GM06990 (cell line): ENCODE measurements at regions not wholly inside any gene's neighbourhood (a gene's known extent, or its start where the extent isn't known, plus 50 kb on each side); places are given as distances from the start of the nearest gene placed in this dataset.

Experiments used
- DNase-seq: peaks from one replicate; pipeline ENCODE4 v3.0.0-alpha.2; 2011; ENCODE audit not compliant: insufficient read length; ENCODE audit errors: extremely low read depth
- H3K27me3 ChIP-seq: replicated peaks from 2 replicates; pipeline ENCODE4 v1.6.0; 2011; ENCODE audit warnings: low read length; ENCODE audit not compliant: control insufficient read depth, insufficient read depth
- H3K36me3 ChIP-seq: 2 replicates; pipeline ENCODE4 v1.5.1; 2011; ENCODE audit warnings: low read length; ENCODE audit not compliant: control insufficient read depth, insufficient read depth
- H3K4me3 ChIP-seq: replicated peaks from 2 replicates; pipeline ENCODE4 v1.5.1; 2011; ENCODE audit warnings: low read depth, mild to moderate bottlenecking, control low read depth, low read length
- TF ChIP-seq, protein P1 (sequence below): IDR thresholded peaks from 2 replicates; pipeline ENCODE4 v1.5.1; 2011; ENCODE audit warnings: low read length, control low read depth, mild to moderate bottlenecking, inconsistent platforms; ENCODE audit not compliant: insufficient read depth, poor library complexity, severe bottlenecking

DNA sequence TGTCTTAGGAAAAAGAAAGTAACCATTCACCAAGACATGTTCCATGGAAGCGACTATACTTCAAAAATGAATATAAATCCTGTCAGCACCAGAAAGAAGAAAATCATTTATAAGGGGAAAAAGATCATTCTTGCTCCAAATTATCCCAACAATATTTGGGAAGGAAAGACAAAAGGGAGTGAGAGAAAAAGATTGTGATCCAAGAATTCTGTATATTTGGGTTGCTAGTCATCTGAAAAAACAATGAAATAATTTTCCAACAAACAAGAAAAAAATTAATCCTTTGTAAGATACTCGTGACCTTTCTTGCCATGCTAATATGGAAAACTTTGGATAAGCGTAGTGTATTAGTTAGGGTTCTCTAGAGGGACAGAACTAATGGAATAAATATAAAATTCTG lies 163.2 kb upstream of the ZNF32 start:
- Histone ChIP-seq H3K36me3 (no peaks in the 10 kb centered on the region), H3K4me3 (no peak overlapping the region), H3K27me3 (no peaks in the 10 kb centered on the region)
- no peak for DNase-seq
- TF ChIP-seq, protein P1, sequence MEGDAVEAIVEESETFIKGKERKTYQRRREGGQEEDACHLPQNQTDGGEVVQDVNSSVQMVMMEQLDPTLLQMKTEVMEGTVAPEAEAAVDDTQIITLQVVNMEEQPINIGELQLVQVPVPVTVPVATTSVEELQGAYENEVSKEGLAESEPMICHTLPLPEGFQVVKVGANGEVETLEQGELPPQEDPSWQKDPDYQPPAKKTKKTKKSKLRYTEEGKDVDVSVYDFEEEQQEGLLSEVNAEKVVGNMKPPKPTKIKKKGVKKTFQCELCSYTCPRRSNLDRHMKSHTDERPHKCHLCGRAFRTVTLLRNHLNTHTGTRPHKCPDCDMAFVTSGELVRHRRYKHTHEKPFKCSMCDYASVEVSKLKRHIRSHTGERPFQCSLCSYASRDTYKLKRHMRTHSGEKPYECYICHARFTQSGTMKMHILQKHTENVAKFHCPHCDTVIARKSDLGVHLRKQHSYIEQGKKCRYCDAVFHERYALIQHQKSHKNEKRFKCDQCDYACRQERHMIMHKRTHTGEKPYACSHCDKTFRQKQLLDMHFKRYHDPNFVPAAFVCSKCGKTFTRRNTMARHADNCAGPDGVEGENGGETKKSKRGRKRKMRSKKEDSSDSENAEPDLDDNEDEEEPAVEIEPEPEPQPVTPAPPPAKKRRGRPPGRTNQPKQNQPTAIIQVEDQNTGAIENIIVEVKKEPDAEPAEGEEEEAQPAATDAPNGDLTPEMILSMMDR, result no peak

DNA sequence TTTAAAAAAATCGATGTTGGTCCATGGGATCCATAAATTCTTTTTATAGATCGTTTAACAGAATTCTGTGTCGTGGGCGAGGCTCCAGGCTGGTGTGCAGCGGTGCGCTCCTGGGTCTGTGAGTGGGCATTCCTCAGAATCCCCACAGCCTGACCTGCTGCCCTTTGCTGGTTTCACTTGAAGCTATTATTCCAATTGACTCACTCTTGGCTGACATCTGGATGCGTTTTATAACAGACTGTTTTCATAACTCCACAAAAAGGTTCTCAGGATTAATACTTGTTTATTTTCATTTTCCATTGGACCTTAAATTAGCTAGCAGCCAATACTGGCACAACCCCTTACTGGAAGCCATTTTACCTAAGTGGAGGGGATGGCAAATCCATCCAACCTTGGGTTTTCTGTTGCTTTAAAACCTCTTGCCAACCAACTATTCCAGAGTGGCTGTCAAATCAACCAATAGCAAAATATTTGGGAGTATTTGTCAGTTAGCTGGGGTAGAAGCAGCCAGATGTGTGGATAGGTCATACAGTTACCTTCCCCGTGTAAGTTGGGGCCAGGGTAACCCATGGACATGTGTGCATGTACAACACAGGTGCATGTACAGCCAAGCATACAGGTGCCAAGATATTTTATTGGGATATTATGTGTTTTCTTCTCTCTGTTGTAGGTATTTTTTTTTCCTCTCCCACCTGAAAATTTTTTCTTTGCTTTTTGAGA lies 160.7 kb upstream of the ZNF32 start:
- Histone ChIP-seq H3K36me3 (no peaks in the 10 kb centered on the region), H3K4me3 (no peak overlapping the region), H3K27me3 (no peaks in the 10 kb centered on the region)
- TF ChIP-seq, protein P1, result no peak
- no peak for DNase-seq

DNA sequence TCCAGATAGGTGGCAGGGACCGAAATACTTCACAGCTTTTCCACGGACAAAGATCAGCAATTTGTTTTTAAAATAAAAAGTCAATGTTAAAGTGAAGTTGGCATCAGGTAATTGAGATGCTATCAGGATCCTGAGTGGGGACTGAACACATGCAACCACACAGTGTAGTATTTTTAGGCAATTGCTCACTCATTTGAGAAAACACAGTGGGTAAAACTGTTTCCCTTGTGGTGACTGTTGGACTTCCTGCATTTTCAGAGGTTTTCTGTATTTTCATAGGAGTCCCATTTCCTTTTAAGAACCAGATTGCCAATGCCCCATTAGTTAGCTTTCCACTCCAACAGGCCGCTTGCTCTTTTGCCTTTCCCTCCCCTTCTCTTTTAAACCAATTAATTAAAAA lies 159.5 kb upstream of the ZNF32 start:
- H3K36me3 ChIP-seq, result no peaks in the 10 kb centered on the region
- TF ChIP-seq, protein P1, result no peak
- no peak for DNase-seq
- H3K27me3 ChIP-seq, result no peaks in the 10 kb centered on the region
- H3K4me3 ChIP-seq, result no peak overlapping the region

DNA sequence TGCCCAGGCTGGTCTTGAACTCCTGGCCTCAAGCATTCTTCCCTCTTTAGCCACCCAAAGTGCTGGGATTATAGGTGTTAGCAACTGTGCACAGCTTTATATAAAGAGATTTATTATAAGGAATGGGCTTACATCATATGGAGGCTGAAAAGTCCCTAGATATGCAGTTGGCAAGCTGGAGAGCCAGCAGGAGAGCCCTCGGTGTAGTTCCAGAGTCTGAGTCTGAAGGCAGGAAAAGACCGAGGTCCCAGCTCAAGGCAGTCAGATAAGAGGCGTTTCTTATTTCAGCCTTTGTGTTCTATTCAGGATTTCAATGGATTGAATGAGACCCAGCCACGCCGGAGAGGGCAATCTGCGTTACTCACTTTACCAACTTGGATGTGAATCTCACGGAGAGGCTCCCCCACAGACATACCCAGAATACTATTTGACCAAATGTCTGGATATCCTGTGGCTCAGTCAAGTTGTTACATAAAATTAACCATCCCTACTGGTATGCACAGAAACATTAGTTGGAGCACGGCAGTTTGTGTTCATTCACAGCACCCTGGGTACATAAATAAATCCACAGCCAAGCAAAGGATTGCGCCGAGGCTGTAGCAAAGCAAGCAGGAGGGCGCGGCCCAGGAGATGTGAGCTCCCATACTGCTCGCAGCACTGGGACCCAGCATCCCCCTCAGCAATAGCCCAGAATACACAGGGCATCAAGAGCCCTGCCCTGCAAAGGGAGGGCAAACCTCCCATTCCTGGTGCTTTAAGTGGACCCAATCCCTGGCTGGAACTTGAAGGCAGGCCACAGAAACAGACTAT lies 158.4 kb upstream of the ZNF32 start:
- no peak overlapping the region for H3K4me3 ChIP-seq
- TF ChIP-seq, protein P1, result no peak

DNA sequence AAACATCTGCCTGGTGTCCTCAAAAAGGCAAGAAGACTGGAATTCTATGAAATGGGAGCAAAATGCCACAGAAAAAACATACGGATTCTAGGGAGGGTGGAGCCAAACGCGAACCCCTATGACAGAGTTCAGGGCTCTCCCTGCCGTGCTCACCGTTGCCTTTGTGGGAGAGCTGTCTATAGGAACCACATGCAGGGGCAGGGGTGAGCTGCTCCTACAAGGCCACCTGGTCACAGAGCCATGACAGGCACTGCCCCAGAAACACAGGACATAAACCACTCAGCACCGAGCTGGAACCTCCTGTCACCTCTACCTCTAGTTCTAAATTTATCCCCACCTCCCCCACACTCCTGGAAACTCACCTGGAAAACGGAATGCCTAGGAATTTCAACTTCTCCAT lies 155.1 kb upstream of the ZNF32 start:
- TF ChIP-seq, protein P1, result no peak
- no peak overlapping the region for H3K4me3 ChIP-seq
- no peaks in the 10 kb centered on the region for H3K36me3 ChIP-seq
- no peak for DNase-seq
- H3K27me3 ChIP-seq, result no peaks in the 10 kb centered on the region; the same call in none of the 2 replicates

More for the DNA sequence above, 158.4 kb upstream of the ZNF32 start:
- Histone ChIP-seq H3K36me3 (no peaks in the 10 kb centered on the region), H3K27me3 (no peaks in the 10 kb centered on the region)
- no peak for DNase-seq
